ENCODE measurements at regions not wholly inside any gene's neighbourhood (a gene's known extent, or its start where the extent isn't known, plus 50 kb on each side); places are given as distances from the start of the nearest gene placed in this dataset.
"Not testable (repeated sequence)": the region's sequence is repeated elsewhere in the genome, so short reads cannot be mapped to it uniquely, and the experiment has no call there.

- Mint-ChIP-seq H3K36me3 (ENCODE audit: low read depth) (no peaks in the 10 kb centered on the region), H3K4me1 (ENCODE audit: low read depth) (peaks cover 25% of the 10 kb centered on the region), H3K9me3 (no peaks in the 10 kb centered on the region), H3K27me3 (peaks cover 33% of the 10 kb centered on the region), H3K4me3 (no peak overlapping the region), H3K27ac (no peak overlapping the region)
- no peak for DNase-seq
These were observed 62.9 kb upstream of the PTPN1 start for GRCh38 chr20:50447102-50447804.

- Mint-ChIP-seq H3K36me3 (ENCODE audit: low read depth) (no peaks in the 10 kb centered on the region), H3K9me3 (no peaks in the 10 kb centered on the region), H3K27ac (no peak overlapping the region), H3K4me1 (ENCODE audit: low read depth) (peaks cover 25% of the 10 kb centered on the region), H3K27me3 (peaks cover 36% of the 10 kb centered on the region), H3K4me3 (no peak overlapping the region)
- DNase-seq: no peak
These were observed 62.4 kb upstream of the PTPN1 start for GRCh38 chr20:50447817-50448216.

GRCh38 chr20:50448625-50449403 is 61.4 kb upstream of the PTPN1 start:
- H3K4me3 Mint-ChIP-seq; H3K27ac Mint-ChIP-seq; H3K9me3 Mint-ChIP-seq; DNase-seq; H3K36me3 Mint-ChIP-seq (ENCODE audit: low read depth): not testable (repeated sequence)
- Mint-ChIP-seq H3K27me3 (peaks cover 44% of the 10 kb centered on the region), H3K4me1 (ENCODE audit: low read depth) (peaks cover 25% of the 10 kb centered on the region)

GRCh38 chr20:50449738-50450492 is 60.3 kb upstream of the PTPN1 start:
- Mint-ChIP-seq H3K4me1 (ENCODE audit: low read depth) (peaks cover 25% of the 10 kb centered on the region), H3K36me3 (ENCODE audit: low read depth) (no peaks in the 10 kb centered on the region), H3K4me3 (peak overlapping the region; percentile 76), H3K27ac (no peak overlapping the region), H3K9me3 (no peaks in the 10 kb centered on the region), H3K27me3 (peaks cover 45% of the 10 kb centered on the region)
- no peak for DNase-seq

- Mint-ChIP-seq H3K9me3 (no peaks in the 10 kb centered on the region), H3K27ac (peak overlapping the region; percentile 26), H3K4me3 (peak overlapping the region; percentile 76), H3K27me3 (peaks cover 45% of the 10 kb centered on the region), H3K4me1 (ENCODE audit: low read depth) (peaks cover 25% of the 10 kb centered on the region), H3K36me3 (ENCODE audit: low read depth) (no peaks in the 10 kb centered on the region)
- no peak for DNase-seq
These were observed 59.7 kb upstream of the PTPN1 start for GRCh38 chr20:50450493-50450826.

GRCh38 chr20:50450881-50451752 is 59.1 kb upstream of the PTPN1 start:
- H3K9me3 Mint-ChIP-seq: no peaks in the 10 kb centered on the region
- H3K27ac Mint-ChIP-seq: peak overlapping the region; percentile 26
- peaks cover 25% of the 10 kb centered on the region for H3K4me1 Mint-ChIP-seq (ENCODE audit: low read depth)
- peak overlapping the region; percentile 76 for H3K4me3 Mint-ChIP-seq
- H3K27me3 Mint-ChIP-seq: peaks cover 45% of the 10 kb centered on the region
- DNase-seq: peak; percentile 46
- no peaks in the 10 kb centered on the region for H3K36me3 Mint-ChIP-seq (ENCODE audit: low read depth)

GRCh38 chr20:50451792-50452425 is 58.3 kb upstream of the PTPN1 start:
- DNase-seq; H3K9me3 Mint-ChIP-seq; H3K36me3 Mint-ChIP-seq (ENCODE audit: low read depth): not testable (repeated sequence)
- Mint-ChIP-seq H3K4me3 (peak overlapping the region; percentile 76), H3K27ac (peak overlapping the region; percentile 26), H3K27me3 (peaks cover 50% of the 10 kb centered on the region), H3K4me1 (ENCODE audit: low read depth) (peaks cover 20% of the 10 kb centered on the region)

- peaks cover 20% of the 10 kb centered on the region for H3K4me1 Mint-ChIP-seq (ENCODE audit: low read depth)
These were observed 56.5 kb upstream of the PTPN1 start for GRCh38 chr20:50453533-50454244.

GRCh38 chr20:50455245-50455644 is 54.9 kb upstream of the PTPN1 start:
- H3K9me3 Mint-ChIP-seq; H3K27ac Mint-ChIP-seq; DNase-seq; H3K36me3 Mint-ChIP-seq (ENCODE audit: low read depth): not testable (repeated sequence)
- H3K4me1 Mint-ChIP-seq (ENCODE audit: low read depth): peaks cover 14% of the 10 kb centered on the region
- H3K27me3 Mint-ChIP-seq: peaks cover 29% of the 10 kb centered on the region
- peak overlapping the region; percentile 15 for H3K4me3 Mint-ChIP-seq

More at GRCh38 chr20:50453533-50454244, 56.5 kb upstream of the PTPN1 start:
- Mint-ChIP-seq H3K4me3 (peak overlapping the region; percentile 76), H3K27me3 (peaks cover 41% of the 10 kb centered on the region), H3K36me3 (ENCODE audit: low read depth) (no peaks in the 10 kb centered on the region), H3K27ac (no peak overlapping the region), H3K9me3 (no peaks in the 10 kb centered on the region)
- no peak for DNase-seq

GRCh38 chr20:50455656-50456451 is 54.3 kb upstream of the PTPN1 start:
- Mint-ChIP-seq H3K27me3 (peaks cover 27% of the 10 kb centered on the region), H3K4me3 (peak overlapping the region; percentile 15), H3K36me3 (ENCODE audit: low read depth) (no peaks in the 10 kb centered on the region), H3K27ac (no peak overlapping the region), H3K4me1 (ENCODE audit: low read depth) (peaks cover 13% of the 10 kb centered on the region), H3K9me3 (no peaks in the 10 kb centered on the region)
- DNase-seq: no peak

GRCh38 chr20:50456452-50457324 is 53.5 kb upstream of the PTPN1 start:
- H3K4me1 Mint-ChIP-seq (ENCODE audit: low read depth): peaks cover 7% of the 10 kb centered on the region
- peak; percentile 45 for DNase-seq
- no peaks in the 10 kb centered on the region for H3K36me3 Mint-ChIP-seq (ENCODE audit: low read depth)
- H3K27ac Mint-ChIP-seq: no peak overlapping the region
- H3K4me3 Mint-ChIP-seq: no peak overlapping the region
- H3K27me3 Mint-ChIP-seq: peaks cover 18% of the 10 kb centered on the region
- H3K9me3 Mint-ChIP-seq: no peaks in the 10 kb centered on the region
